HFF-Myc (cell line): ENCODE measurements at regions not wholly inside any gene's neighbourhood (a gene's known extent, or its start where the extent isn't known, plus 50 kb on each side); places are given as distances from the start of the nearest gene placed in this dataset.

ENCODE experiments used
- DNase-seq: peaks from one replicate; pipeline ENCODE4 v3.0.0-alpha.2; 2011; ENCODE audit warnings: low read depth; ENCODE audit errors: extremely low read depth
- H3K4me3 ChIP-seq: replicated peaks from 2 replicates; pipeline ENCODE4 v1.5.1; 2011; ENCODE audit warnings: low read depth, mild to moderate bottlenecking, control low read depth, low read length
- CTCF ChIP-seq: IDR thresholded peaks from 2 replicates; pipeline ENCODE4 v1.5.1; 2012; ENCODE audit warnings: mild to moderate bottlenecking, low read depth, low read length, control low read depth; ENCODE audit errors: missing control alignments

- H3K4me3 ChIP-seq: no peak overlapping the region
- DNase-seq: no peak
- TF ChIP-seq CTCF: no peak
These were observed 258.1 kb downstream of the FNDC1 start for GRCh38 chr6:159427335-159427734.

GRCh38 chr6:159425421-159425820, 256.2 kb downstream of the FNDC1 start:
- no peak overlapping the region for H3K4me3 ChIP-seq
- DNase-seq: no peak
- TF ChIP-seq CTCF: no peak

GRCh38 chr6:159422041-159422984, 253.1 kb downstream of the FNDC1 start:
- DNase-seq: no peak
- no peak overlapping the region for H3K4me3 ChIP-seq
- no peak for TF ChIP-seq CTCF

GRCh38 chr6:159421586-159421985, 252.4 kb downstream of the FNDC1 start:
- DNase-seq: no peak
- no peak overlapping the region for H3K4me3 ChIP-seq
- no peak for TF ChIP-seq CTCF

GRCh38 chr6:159418997-159419396, 249.8 kb downstream of the FNDC1 start:
- no peak for DNase-seq
- no peak for TF ChIP-seq CTCF

GRCh38 chr6:159416891-159417560, 247.8 kb downstream of the FNDC1 start:
- no peak for TF ChIP-seq CTCF
- no peak overlapping the region for H3K4me3 ChIP-seq
- DNase-seq: no peak

More at GRCh38 chr6:159418997-159419396, 249.8 kb downstream of the FNDC1 start:
- H3K4me3 ChIP-seq: no peak overlapping the region
